ENCODE measurements at regions not wholly inside any gene's neighbourhood (a gene's known extent, or its start where the extent isn't known, plus 50 kb on each side); places are given as distances from the start of the nearest gene placed in this dataset.

- DNase-seq (ENCODE audit: low read depth) = no peak
- TF ChIP-seq CTCF (IDR thresholded peaks at IDR 0.05; ENCODE audit: low read depth, low read length, missing control alignments) = no peak
- no peak overlapping the region for H3K4me3 ChIP-seq (ENCODE audit: low read depth, low read length)
- in situ Hi-C loops (cut with HindIII; ENCODE audit: low sequenced_read_pairs) = no loop called here
Observed at GRCh38 chr6:74863968-74864367, 341.9 kb downstream of the COL12A1 start.

DNA sequence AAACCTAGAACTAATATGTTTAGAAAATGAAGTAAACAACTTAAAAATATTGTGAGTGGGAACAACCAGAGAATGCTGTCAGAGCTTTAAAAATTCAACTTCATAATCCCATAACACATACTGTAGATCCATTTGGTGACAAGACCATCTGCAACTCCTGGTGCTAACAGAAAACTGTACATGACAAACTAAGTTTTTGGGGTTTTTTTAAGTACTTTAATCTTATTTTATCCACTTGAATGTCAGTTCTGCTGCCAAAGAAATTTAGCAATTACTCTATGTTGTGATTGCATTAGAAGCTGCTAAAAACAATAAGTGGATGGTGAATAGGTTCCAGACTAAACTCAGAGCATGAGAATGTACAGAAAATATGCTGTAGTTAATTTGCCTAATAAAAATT is 345.4 kb downstream of the COL12A1 start:
- no peak overlapping the region for H3K4me3 ChIP-seq (ENCODE audit: low read depth, low read length)
- in situ Hi-C loops (cut with HindIII; ENCODE audit: low sequenced_read_pairs) = no loop called here

DNA sequence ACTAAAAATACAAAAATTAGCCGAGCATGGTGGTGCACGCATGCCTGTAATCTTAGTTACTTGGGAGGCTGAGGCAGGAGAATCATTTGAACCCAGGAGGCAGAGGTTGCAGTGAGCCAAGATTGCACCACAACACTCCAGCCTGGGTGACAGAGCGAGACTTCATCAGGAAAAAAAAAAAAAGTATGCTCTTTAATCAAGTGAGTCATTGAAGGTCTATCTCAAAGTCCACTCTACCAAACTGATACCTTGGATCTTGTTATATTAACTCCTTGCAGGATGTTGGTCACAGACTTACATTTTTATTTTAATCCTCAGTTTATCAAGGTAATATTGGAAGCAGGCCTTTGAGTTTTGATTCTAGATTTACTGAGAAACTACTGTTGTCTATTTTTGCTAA is 348.7 kb downstream of the COL12A1 start:
- no peak for TF ChIP-seq CTCF (IDR thresholded peaks at IDR 0.05; ENCODE audit: low read depth, low read length, missing control alignments)
- in situ Hi-C loops (cut with HindIII; ENCODE audit: low sequenced_read_pairs) = no loop called here
- no peak for DNase-seq (ENCODE audit: low read depth)
- H3K4me3 ChIP-seq (ENCODE audit: low read depth, low read length) = no peak overlapping the region

More for the DNA sequence above, 345.4 kb downstream of the COL12A1 start:
- TF ChIP-seq CTCF (IDR thresholded peaks at IDR 0.05; ENCODE audit: low read depth, low read length, missing control alignments) = no peak
- no peak for DNase-seq (ENCODE audit: low read depth)

DNA sequence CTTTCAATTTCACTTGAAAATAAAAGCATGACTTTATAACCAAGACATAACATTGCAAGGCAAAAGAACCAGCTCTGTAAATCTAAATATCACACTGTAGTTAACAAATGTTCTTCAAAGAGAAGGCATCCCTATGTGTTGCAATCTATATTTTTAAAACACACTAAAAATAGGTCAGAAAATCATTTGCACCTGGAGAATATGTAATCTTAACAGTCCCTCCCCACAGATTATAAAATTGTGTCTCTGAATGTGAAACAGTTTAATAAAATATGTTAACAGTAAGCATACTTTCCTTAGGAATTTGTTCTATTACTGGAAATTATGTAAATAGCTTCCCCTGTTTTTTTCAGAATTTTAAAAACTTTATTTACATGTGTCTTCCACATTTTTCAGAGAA is 351.9 kb downstream of the COL12A1 start:
- DNase-seq (ENCODE audit: low read depth) = no peak
- in situ Hi-C loops (cut with HindIII; ENCODE audit: low sequenced_read_pairs) = no loop called here
- no peak overlapping the region for H3K4me3 ChIP-seq (ENCODE audit: low read depth, low read length)
- no peak for TF ChIP-seq CTCF (IDR thresholded peaks at IDR 0.05; ENCODE audit: low read depth, low read length, missing control alignments)

GRCh38 chr6:74851596-74851995 is 354.3 kb downstream of the COL12A1 start:
- no peak for TF ChIP-seq CTCF (IDR thresholded peaks at IDR 0.05; ENCODE audit: low read depth, low read length, missing control alignments)
- in situ Hi-C loops (cut with HindIII; ENCODE audit: low sequenced_read_pairs) = no loop called here
- DNase-seq (ENCODE audit: low read depth) = no peak
- no peak overlapping the region for H3K4me3 ChIP-seq (ENCODE audit: low read depth, low read length)

GRCh38 chr6:74840953-74841352 is 364.9 kb downstream of the COL12A1 start:
- no peak overlapping the region for H3K4me3 ChIP-seq (ENCODE audit: low read depth, low read length)
- DNase-seq (ENCODE audit: low read depth) = no peak
- in situ Hi-C loops (cut with HindIII; ENCODE audit: low sequenced_read_pairs) = no loop called here
- TF ChIP-seq CTCF (IDR thresholded peaks at IDR 0.05; ENCODE audit: low read depth, low read length, missing control alignments) = no peak

- TF ChIP-seq CTCF (IDR thresholded peaks at IDR 0.05; ENCODE audit: low read depth, low read length, missing control alignments) = no peak
- no peak overlapping the region for H3K4me3 ChIP-seq (ENCODE audit: low read depth, low read length)
- DNase-seq (ENCODE audit: low read depth) = no peak
- in situ Hi-C loops (cut with HindIII; ENCODE audit: low sequenced_read_pairs) = no loop called here
Observed at GRCh38 chr6:74834967-74835366, 370.9 kb downstream of the COL12A1 start.
